ENCODE measurements at regions not wholly inside any gene's neighbourhood (a gene's known extent, or its start where the extent isn't known, plus 50 kb on each side); places are given as distances from the start of the nearest gene placed in this dataset.
"Not testable (repeated sequence)": the region's sequence is repeated elsewhere in the genome, so short reads cannot be mapped to it uniquely, and the experiment has no call there.

- Histone ChIP-seq H3K9me3 (ENCODE audit: control extremely low read depth in 1 of 3, control insufficient read depth in 2 of 3, insufficient read depth in 1 of 3, low read length in 2 of 3) (no peaks in the 10 kb centered on the region), H3K27ac (ENCODE audit: low read length in 2 of 2) (no peak overlapping the region), H3K4me1 (ENCODE audit: control insufficient read depth in 2 of 2, insufficient read depth in 2 of 2, low read length in 2 of 2) (no peaks in the 10 kb centered on the region), H3K79me2 (ENCODE audit: control insufficient read depth, insufficient read depth, low read length) (no peaks in the 10 kb centered on the region), H3K9ac (ENCODE audit: low read length) (no peak overlapping the region), H3K27me3 (replicated peaks in 1 of 4; ENCODE audit: control extremely low read depth in 1 of 4, control insufficient read depth in 3 of 4, insufficient read depth in 4 of 4, low read length in 3 of 4) (peaks cover 0 to 4% (median 0%) of the 10 kb centered on the region in 4 experiments), H3K4me2 (replicated peaks; ENCODE audit: low read depth, low read length, poor library complexity, severe bottlenecking) (no peak overlapping the region), H3K36me3 (replicated peaks in 1 of 2; ENCODE audit: control extremely low read depth in 1 of 2, control insufficient read depth in 1 of 2, extremely low read depth in 1 of 2, insufficient read depth in 2 of 2, low read length in 1 of 2) (no peaks in the 10 kb centered on the region), H2AFZ (ENCODE audit: insufficient read depth, low read depth, low read length, poor library complexity, severe bottlenecking) (no peak overlapping the region), H4K20me1 (ENCODE audit: control insufficient read depth, insufficient read depth, low read length, poor library complexity, severe bottlenecking) (no peaks in the 10 kb centered on the region), H3K4me3 (ENCODE audit: control extremely low read depth in 1 of 5, extremely low read depth in 1 of 5, insufficient read depth in 1 of 5, low read depth in 2 of 5, low read length in 4 of 5) (no peak overlapping the region)
- intact Hi-C loops (cut with micrococcal nuclease): no loop called here
- Mint-ChIP-seq H3K4me3 (no peak overlapping the region), H3K27me3 (peaks cover 36% of the 10 kb centered on the region), H3K27ac (no peak overlapping the region), H3K4me1 (no peaks in the 10 kb centered on the region), H3K9me3 (ENCODE audit: insufficient read depth) (no peaks in the 10 kb centered on the region)
- ChIA-PET CTCF (no interaction called here), POLR2A (no interaction called here)
- 75% methylated on average over 1 of the region's 2 CpGs for WGBS (ENCODE audit: insufficient coverage)
- no peak for TF ChIP-seq CTCF (IDR thresholded peaks at IDR 0.05)
- no peak for TF ChIP-seq EZH2 (IDR thresholded peaks at IDR 0.05; ENCODE audit: borderline replicate concordance, insufficient read depth, low read depth, low read length, poor library complexity, severe bottlenecking)
- ATAC-seq (ENCODE audit: low read depth): no peak
- no peak for DNase-seq
Observed at GRCh38 chr4:151850791-151851213, 90.0 kb upstream of the GATB start.

- no CpG with 5 or more reads among the region's 3 CpGs for WGBS (ENCODE audit: insufficient coverage)
Observed at GRCh38 chr4:151845551-151845950, 84.7 kb upstream of the GATB start.

More at GRCh38 chr4:151845551-151845950, 84.7 kb upstream of the GATB start:
- H3K79me2 ChIP-seq (ENCODE audit: control insufficient read depth, insufficient read depth, low read length); intact Hi-C loops (cut with micrococcal nuclease); H3K4me3 ChIP-seq (ENCODE audit: control extremely low read depth in 1 of 5, extremely low read depth in 1 of 5, insufficient read depth in 1 of 5, low read depth in 2 of 5, low read length in 4 of 5); H3K4me2 ChIP-seq (replicated peaks; ENCODE audit: low read depth, low read length, poor library complexity, severe bottlenecking); H3K4me3 Mint-ChIP-seq; H3K4me1 ChIP-seq (ENCODE audit: control insufficient read depth in 2 of 2, insufficient read depth in 2 of 2, low read length in 2 of 2); CTCF ChIA-PET; H3K27me3 ChIP-seq (replicated peaks in 1 of 4; ENCODE audit: control extremely low read depth in 1 of 4, control insufficient read depth in 3 of 4, insufficient read depth in 4 of 4, low read length in 3 of 4); ATAC-seq (ENCODE audit: low read depth); H3K27ac Mint-ChIP-seq; H2AFZ ChIP-seq (ENCODE audit: insufficient read depth, low read depth, low read length, poor library complexity, severe bottlenecking); H4K20me1 ChIP-seq (ENCODE audit: control insufficient read depth, insufficient read depth, low read length, poor library complexity, severe bottlenecking); H3K9ac ChIP-seq (ENCODE audit: low read length); H3K9me3 ChIP-seq (ENCODE audit: control extremely low read depth in 1 of 3, control insufficient read depth in 2 of 3, insufficient read depth in 1 of 3, low read length in 2 of 3); H3K4me1 Mint-ChIP-seq; DNase-seq; H3K9me3 Mint-ChIP-seq (ENCODE audit: insufficient read depth); H3K27ac ChIP-seq (ENCODE audit: low read length in 2 of 2); H3K36me3 ChIP-seq (replicated peaks in 1 of 2; ENCODE audit: control extremely low read depth in 1 of 2, control insufficient read depth in 1 of 2, extremely low read depth in 1 of 2, insufficient read depth in 2 of 2, low read length in 1 of 2); POLR2A ChIA-PET: not testable (repeated sequence)
- peaks cover 25% of the 10 kb centered on the region for H3K27me3 Mint-ChIP-seq

Measured in B cell (primary cell).